ENCODE measurements at regions not wholly inside any gene's neighbourhood (a gene's known extent, or its start where the extent isn't known, plus 50 kb on each side); places are given as distances from the start of the nearest gene placed in this dataset.

GRCh38 chr4:74543983-74544382, 99.0 kb downstream of the AREG start:
- H3K36me3 ChIP-seq (ENCODE audit: control insufficient read depth, low read length) = no peaks in the 10 kb centered on the region
- no peaks in the 10 kb centered on the region; the same call in 1 of the 2 replicates for H3K27me3 ChIP-seq (ENCODE audit: control insufficient read depth, low read length)
- no peaks in the 10 kb centered on the region for H3K9me2 ChIP-seq (replicated peaks; ENCODE audit: control insufficient read depth, low read length)
- no peaks in the 10 kb centered on the region for H3K79me2 ChIP-seq (ENCODE audit: control insufficient read depth, low read length)
- H4K20me1 ChIP-seq (ENCODE audit: control insufficient read depth, insufficient read depth, low read depth, low read length) = no peaks in the 10 kb centered on the region
- H3F3A ChIP-seq (ENCODE audit: control insufficient read depth, insufficient read depth) = no peaks in the 10 kb centered on the region
- H3K4me1 ChIP-seq (ENCODE audit: control insufficient read depth, low read length) = peaks cover 5% of the 10 kb centered on the region; the same call in 1 of the 2 replicates
- no peak overlapping the region for H3K27ac ChIP-seq (ENCODE audit: low read depth, low read length)
- TF ChIP-seq CTCF (IDR thresholded peaks at IDR 0.05; ENCODE audit: low read depth, low read length, poor library complexity, severe bottlenecking) (no peak), EZH2phosphoT487 (IDR thresholded peaks at IDR 0.05; ENCODE audit: borderline replicate concordance, low read length) (no peak)
- no peak overlapping the region for H3K4me2 ChIP-seq (ENCODE audit: low read length)
- H3K4me3 ChIP-seq (ENCODE audit: low read length) = no peak overlapping the region
- H3K9me3 ChIP-seq (ENCODE audit: control insufficient read depth, insufficient read depth, low read length) = no peaks in the 10 kb centered on the region

DNA sequence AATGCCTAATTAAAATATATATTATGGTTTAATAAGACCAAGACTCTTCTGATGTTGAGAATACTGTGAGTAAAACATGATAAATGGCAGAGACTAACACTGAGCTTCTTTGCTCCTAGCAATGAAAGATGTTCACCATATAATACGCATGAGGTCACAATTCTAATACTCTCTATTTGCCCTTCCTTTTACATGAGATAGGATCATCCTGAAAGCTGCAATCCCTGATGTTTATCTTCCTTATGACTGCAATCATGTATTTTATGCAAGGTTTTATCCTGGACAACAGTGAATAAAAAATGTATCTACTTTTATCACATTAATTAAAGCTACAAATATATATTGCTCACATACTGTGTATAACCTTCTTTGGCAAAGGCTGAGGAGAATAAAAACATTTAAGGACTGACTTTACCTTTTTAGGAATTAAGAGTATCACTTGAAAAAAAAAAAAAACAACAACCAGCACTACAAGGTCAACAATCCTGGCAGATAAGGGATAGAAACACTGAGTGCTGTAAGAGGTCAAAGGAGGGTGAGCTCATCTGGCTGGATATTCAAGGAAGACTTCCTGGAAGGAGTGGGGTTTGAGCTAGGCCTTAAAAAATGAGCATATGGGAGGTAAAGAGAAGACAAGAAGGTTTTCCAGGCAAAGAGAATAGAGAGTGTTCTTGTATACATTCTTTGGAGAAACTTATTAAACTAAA, 99.9 kb downstream of the AREG start:
- H4K20me1 ChIP-seq (ENCODE audit: control insufficient read depth, insufficient read depth, low read depth, low read length) = no peaks in the 10 kb centered on the region
- no peaks in the 10 kb centered on the region for H3K79me2 ChIP-seq (ENCODE audit: control insufficient read depth, low read length)
- H3K9me2 ChIP-seq (replicated peaks; ENCODE audit: control insufficient read depth, low read length) = no peaks in the 10 kb centered on the region
- H3K4me1 ChIP-seq (ENCODE audit: control insufficient read depth, low read length) = peaks cover 5% of the 10 kb centered on the region; the same call in 1 of the 2 replicates
- no peaks in the 10 kb centered on the region for H3K9me3 ChIP-seq (ENCODE audit: control insufficient read depth, insufficient read depth, low read length)
- TF ChIP-seq CTCF (IDR thresholded peaks at IDR 0.05; ENCODE audit: low read depth, low read length, poor library complexity, severe bottlenecking) (no peak), EZH2phosphoT487 (IDR thresholded peaks at IDR 0.05; ENCODE audit: borderline replicate concordance, low read length) (no peak)
- no peak overlapping the region for H3K4me3 ChIP-seq (ENCODE audit: low read length)
- no peaks in the 10 kb centered on the region; the same call in 1 of the 2 replicates for H3K27me3 ChIP-seq (ENCODE audit: control insufficient read depth, low read length)
- H3K4me2 ChIP-seq (ENCODE audit: low read length) = no peak overlapping the region
- H3F3A ChIP-seq (ENCODE audit: control insufficient read depth, insufficient read depth) = no peaks in the 10 kb centered on the region
- H3K27ac ChIP-seq (ENCODE audit: low read depth, low read length) = no peak overlapping the region
- H3K36me3 ChIP-seq (ENCODE audit: control insufficient read depth, low read length) = no peaks in the 10 kb centered on the region

DNA sequence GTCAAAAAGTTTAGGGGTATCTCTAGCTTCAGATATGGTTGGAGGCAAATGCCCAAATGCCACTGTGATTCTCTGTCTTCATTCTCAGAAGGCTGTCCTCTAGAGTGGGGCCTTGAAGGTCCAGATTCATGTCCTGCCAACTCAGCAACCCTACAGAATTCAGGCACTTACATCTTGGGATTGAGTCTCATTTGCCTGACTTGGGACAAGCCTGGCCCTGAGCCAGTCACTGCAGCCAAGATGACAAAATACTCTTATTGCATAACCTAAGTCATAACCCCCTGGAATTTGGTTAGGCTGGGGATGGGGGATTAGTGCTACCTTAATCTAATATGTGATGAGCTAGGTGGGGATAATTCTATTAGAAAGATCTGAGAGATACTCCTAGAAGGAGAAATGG, 100.5 kb downstream of the AREG start:
- H3K9me2 ChIP-seq (replicated peaks; ENCODE audit: control insufficient read depth, low read length) = no peaks in the 10 kb centered on the region
- no peaks in the 10 kb centered on the region for H3K79me2 ChIP-seq (ENCODE audit: control insufficient read depth, low read length)
- no peaks in the 10 kb centered on the region for H3K9me3 ChIP-seq (ENCODE audit: control insufficient read depth, insufficient read depth, low read length)
- no peak overlapping the region for H3K27ac ChIP-seq (ENCODE audit: low read depth, low read length)
- no peaks in the 10 kb centered on the region for H4K20me1 ChIP-seq (ENCODE audit: control insufficient read depth, insufficient read depth, low read depth, low read length)
- H3K4me3 ChIP-seq (ENCODE audit: low read length) = no peak overlapping the region
- no peak overlapping the region for H3K4me2 ChIP-seq (ENCODE audit: low read length)
- no peaks in the 10 kb centered on the region for H3K36me3 ChIP-seq (ENCODE audit: control insufficient read depth, low read length)
- no peaks in the 10 kb centered on the region; the same call in 1 of the 2 replicates for H3K27me3 ChIP-seq (ENCODE audit: control insufficient read depth, low read length)
- TF ChIP-seq EZH2phosphoT487 (IDR thresholded peaks at IDR 0.05; ENCODE audit: borderline replicate concordance, low read length) (no peak), CTCF (IDR thresholded peaks at IDR 0.05; ENCODE audit: low read depth, low read length, poor library complexity, severe bottlenecking) (no peak)
- H3K4me1 ChIP-seq (ENCODE audit: control insufficient read depth, low read length) = peaks cover 5% of the 10 kb centered on the region; the same call in 1 of the 2 replicates
- H3F3A ChIP-seq (ENCODE audit: control insufficient read depth, insufficient read depth) = no peaks in the 10 kb centered on the region
